Keratinocyte (primary cell): ENCODE measurements at regions not wholly inside any gene's neighbourhood (a gene's known extent, or its start where the extent isn't known, plus 50 kb on each side); places are given as distances from the start of the nearest gene placed in this dataset.

Experiments
- DNase-seq: peaks from one replicate; pipeline ENCODE4 v3.0.0-alpha.2; 2011; ENCODE audit warnings: low read depth, missing footprints, low spot score
- FAIRE-seq: peaks from 2 replicates; lab custom pipeline; 2011; peaks lifted over from hg19 to GRCh38; lab: Jason Lieb, UNC
- H2AFZ ChIP-seq: 2 replicates; pipeline ENCODE4 v1.6.0; 2012; ENCODE audit warnings: low read length, control low read depth, inconsistent platforms; ENCODE audit not compliant: control insufficient read depth
- H3K27ac ChIP-seq: 2 replicates; pipeline ENCODE4 v1.5.1; 2011; ENCODE audit warnings: low read length; ENCODE audit not compliant: control insufficient read depth, insufficient read depth
- H3K27me3 ChIP-seq: 3 replicates; pipeline ENCODE4 v1.6.0; 2011; ENCODE audit warnings: low read length; ENCODE audit not compliant: control insufficient read depth, insufficient read depth; ENCODE audit errors: extremely low read depth
- H3K36me3 ChIP-seq, 2 experiments: 2 replicates in 1 of 2; 3 replicates in 1 of 2; pipeline ENCODE4 v1.5.1; 2011; ENCODE audit warnings: low read length in 2 of 2, mild to moderate bottlenecking in 1 of 2; ENCODE audit not compliant: control insufficient read depth in 2 of 2, insufficient read depth in 2 of 2; ENCODE audit errors: extremely low read depth in 1 of 2
- H3K4me1 ChIP-seq: 3 replicates; pipeline ENCODE4 v1.5.1; 2011; ENCODE audit warnings: low read length; ENCODE audit not compliant: control insufficient read depth, insufficient read depth; ENCODE audit errors: extremely low read depth
- H3K4me2 ChIP-seq: 3 replicates; pipeline ENCODE4 v1.6.0; 2011; ENCODE audit warnings: low read depth, low read length; ENCODE audit not compliant: control insufficient read depth, insufficient read depth; ENCODE audit errors: extremely low read depth
- H3K4me3 ChIP-seq, 3 experiments: fragments of 200-600 bp in 1 of 3; sonication (generic) in 1 of 3; 2 replicates in 2 of 3; 3 replicates in 1 of 3; pipeline ENCODE4 v1.5.1; 2011 to 2016; ENCODE audit warnings: low read length in 3 of 3, mild to moderate bottlenecking in 3 of 3, control low read depth in 2 of 3, inconsistent platforms in 1 of 3, low read depth in 1 of 3, mixed read lengths in 1 of 3, mixed run types in 1 of 3, moderate library complexity in 1 of 3; ENCODE audit not compliant: control insufficient read depth in 2 of 3, insufficient read depth in 2 of 3; ENCODE audit errors: extremely low read depth in 1 of 3
- H3K79me2 ChIP-seq: 2 replicates; pipeline ENCODE4 v1.6.0; 2012; ENCODE audit warnings: low read length; ENCODE audit not compliant: control insufficient read depth, insufficient read depth
- H3K9ac ChIP-seq: 3 replicates; pipeline ENCODE4 v1.6.0; 2011; ENCODE audit warnings: low read length; ENCODE audit not compliant: control insufficient read depth, insufficient read depth; ENCODE audit errors: extremely low read depth
- H3K9me1 ChIP-seq: 3 replicates; pipeline ENCODE4 v1.6.0; 2011; ENCODE audit warnings: low read length; ENCODE audit not compliant: control insufficient read depth, insufficient read depth; ENCODE audit errors: extremely low read depth
- H3K9me3 ChIP-seq: 2 replicates; pipeline ENCODE4 v1.5.1; 2012; ENCODE audit warnings: low read depth, low read length; ENCODE audit not compliant: control insufficient read depth
- H4K20me1 ChIP-seq: 3 replicates; pipeline ENCODE4 v1.6.0; 2011; ENCODE audit warnings: low read length; ENCODE audit not compliant: control insufficient read depth, insufficient read depth; ENCODE audit errors: extremely low read depth
- CTCF ChIP-seq, 3 experiments: IDR thresholded peaks in 1 of 3; conservative IDR thresholded peaks in 1 of 3; optimal IDR thresholded peaks in 1 of 3; 2 replicates in 2 of 3; 3 replicates in 1 of 3; pipeline versions ENCODE3 to v1.5.1; 2011; ENCODE audit warnings: low read length in 3 of 3, mild to moderate bottlenecking in 3 of 3, moderate library complexity in 2 of 3, control low read depth in 1 of 3, inconsistent platforms in 1 of 3; ENCODE audit not compliant: insufficient read depth in 2 of 3; ENCODE audit errors: extremely low read depth in 1 of 3
- EZH2 ChIP-seq: IDR thresholded peaks from one replicate; pipeline ENCODE4 v1.6.1; 2012; ENCODE audit warnings: inconsistent platforms, mild to moderate bottlenecking, low read length, moderate library complexity
- dilution Hi-C: fragments of 300-500 bp; cut with MboI; formaldehyde crosslinking; loops from one replicate; pipeline ENCODE4 v1.7.0; 2020; ENCODE audit warnings: low sequenced_read_pairs; ENCODE audit not compliant: extremely low pct_ligation_motif_present

GRCh38 chr6:95518630-95519227, 58.6 kb upstream of the MANEA start:
- FAIRE-seq = no peak

GRCh38 chr6:95519228-95520037, 57.9 kb upstream of the MANEA start:
- no peaks in the 10 kb centered on the region for H3K4me1 ChIP-seq

More at GRCh38 chr6:95518630-95519227, 58.6 kb upstream of the MANEA start:
- Histone ChIP-seq H3K4me2 (no peak overlapping the region), H3K27me3 (no peaks in the 10 kb centered on the region), H3K9me3 (no peaks in the 10 kb centered on the region), H3K79me2 (no peaks in the 10 kb centered on the region), H3K9ac (no peak overlapping the region), H3K4me1 (no peaks in the 10 kb centered on the region), H3K4me3 (no peak overlapping the region), H3K9me1 (no peaks in the 10 kb centered on the region), H3K27ac (no peak overlapping the region), H2AFZ (no peak overlapping the region), H4K20me1 (no peaks in the 10 kb centered on the region), H3K36me3 (no peaks in the 10 kb centered on the region)
- no peak for DNase-seq
- dilution Hi-C loops = no loop called here
- TF ChIP-seq EZH2 (no peak), CTCF (optimal IDR thresholded peaks at IDR 0.05 in 1 of 3, IDR thresholded peaks at IDR 0.05 in 1 of 3, conservative IDR thresholded peaks at IDR 0.05 in 1 of 3; ENCODE audit: extremely low read depth in 1 of 3, insufficient read depth in 2 of 3, low read length in 3 of 3) (no peak)

More at GRCh38 chr6:95519228-95520037, 57.9 kb upstream of the MANEA start:
- no peak overlapping the region for H3K4me3 ChIP-seq
- FAIRE-seq (no peak), DNase-seq (no peak)
- no peaks in the 10 kb centered on the region for H3K9me1 ChIP-seq
- no peaks in the 10 kb centered on the region for H4K20me1 ChIP-seq
- no peak overlapping the region for H3K27ac ChIP-seq
- H3K9me3 ChIP-seq = no peaks in the 10 kb centered on the region
- no peak overlapping the region for H2AFZ ChIP-seq
- TF ChIP-seq EZH2 = no peak
- no peak for TF ChIP-seq CTCF (optimal IDR thresholded peaks at IDR 0.05 in 1 of 3, IDR thresholded peaks at IDR 0.05 in 1 of 3, conservative IDR thresholded peaks at IDR 0.05 in 1 of 3; ENCODE audit: extremely low read depth in 1 of 3, insufficient read depth in 2 of 3, low read length in 3 of 3)
- no peak overlapping the region for H3K9ac ChIP-seq
- H3K27me3 ChIP-seq = no peaks in the 10 kb centered on the region
- no peaks in the 10 kb centered on the region for H3K36me3 ChIP-seq
- H3K79me2 ChIP-seq = no peaks in the 10 kb centered on the region
- dilution Hi-C loops = no loop called here
- H3K4me2 ChIP-seq = no peak overlapping the region
